Osteoblast (primary cell): ENCODE measurements at regions not wholly inside any gene's neighbourhood (a gene's known extent, or its start where the extent isn't known, plus 50 kb on each side); places are given as distances from the start of the nearest gene placed in this dataset.

ENCODE experiments used
- DNase-seq: peaks from one replicate; pipeline ENCODE4 v3.0.0; 2011; ENCODE audit warnings: low spot score, mixed read lengths; ENCODE audit not compliant: insufficient read length; ENCODE audit errors: missing footprints
- H2AFZ ChIP-seq: 2 replicates; pipeline ENCODE4 v1.6.0; 2011; ENCODE audit warnings: mild to moderate bottlenecking, low read length
- H3K27ac ChIP-seq: 2 replicates; pipeline ENCODE4 v1.5.1; 2011; ENCODE audit warnings: mild to moderate bottlenecking, low read depth, low read length, moderate library complexity
- H3K27me3 ChIP-seq: 2 replicates; pipeline ENCODE4 v1.6.0; 2012; ENCODE audit warnings: mild to moderate bottlenecking, control low read depth, inconsistent platforms, low read length, moderate library complexity; ENCODE audit not compliant: insufficient read depth
- H3K36me3 ChIP-seq: 2 replicates; pipeline ENCODE4 v1.5.1; 2011; ENCODE audit warnings: mild to moderate bottlenecking, low read length, control low read depth, moderate library complexity; ENCODE audit not compliant: insufficient read depth
- H3K4me1 ChIP-seq: 2 replicates; pipeline ENCODE4 v1.5.1; 2011; ENCODE audit warnings: mild to moderate bottlenecking, low read length, control low read depth, moderate library complexity; ENCODE audit not compliant: insufficient read depth
- H3K4me2 ChIP-seq: 2 replicates; pipeline ENCODE4 v1.6.0; 2011; ENCODE audit warnings: mild to moderate bottlenecking, low read length; ENCODE audit not compliant: insufficient read depth
- H3K4me3 ChIP-seq: fragments of 200-600 bp; sonication (generic); 3 replicates; pipeline ENCODE4 v1.5.1; 2012; ENCODE audit warnings: mild to moderate bottlenecking, low read length, inconsistent platforms; ENCODE audit not compliant: insufficient read depth
- H3K79me2 ChIP-seq: 2 replicates; pipeline ENCODE4 v1.6.0; 2012; ENCODE audit warnings: mild to moderate bottlenecking, low read length, control low read depth, inconsistent platforms; ENCODE audit not compliant: insufficient read depth
- H3K9me3 ChIP-seq: 2 replicates; pipeline ENCODE4 v1.5.1; 2011; ENCODE audit warnings: low read depth, low read length, control low read depth
- H4K20me1 ChIP-seq: 2 replicates; pipeline ENCODE4 v1.6.0; 2012; ENCODE audit warnings: mild to moderate bottlenecking, low read length, control low read depth; ENCODE audit not compliant: insufficient read depth
- TF ChIP-seq, protein P1 (sequence below): IDR thresholded peaks from 2 replicates; pipeline ENCODE4 v1.5.1; 2011; ENCODE audit warnings: mild to moderate bottlenecking, low read depth, low read length, moderate library complexity; ENCODE audit errors: extremely low read depth

DNA sequence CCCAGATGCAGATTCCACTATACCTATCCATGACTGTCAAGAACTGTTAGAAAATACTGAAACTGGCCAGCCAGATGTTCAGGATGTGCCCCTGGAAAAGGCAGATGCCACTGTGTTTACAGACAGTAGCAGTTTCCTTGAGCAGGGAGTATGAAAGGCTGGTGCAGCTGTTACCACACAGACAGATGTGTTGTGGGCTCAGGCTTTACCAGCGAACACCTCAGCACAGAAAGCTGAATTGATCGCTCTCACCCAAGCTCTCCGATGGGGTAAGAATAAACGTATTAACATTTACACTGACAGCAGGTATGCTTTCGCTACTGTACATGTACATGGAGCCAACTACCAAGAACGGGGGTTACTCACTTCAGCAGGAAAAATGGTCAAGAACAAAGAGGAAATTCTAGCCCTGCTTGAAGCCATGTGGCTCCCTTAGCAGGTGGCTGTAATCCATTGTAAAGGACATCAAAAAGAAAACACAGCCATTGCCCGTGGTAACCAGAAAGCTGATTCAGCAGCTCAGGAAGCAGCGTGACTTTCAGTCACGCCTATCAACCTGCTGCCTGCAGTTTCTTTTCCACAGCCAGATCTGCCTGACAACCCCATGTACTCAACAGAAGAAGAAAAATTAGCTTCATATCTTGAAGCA is 459.7 kb upstream of the HTR1E start:
- H3K79me2 ChIP-seq: no peaks in the 10 kb centered on the region
- H4K20me1 ChIP-seq: no peaks in the 10 kb centered on the region
- H3K9me3 ChIP-seq: peaks cover 4% of the 10 kb centered on the region
- no peak for DNase-seq
- H3K27ac ChIP-seq: no peak overlapping the region
- H3K27me3 ChIP-seq: no peaks in the 10 kb centered on the region
- TF ChIP-seq, protein P1, sequence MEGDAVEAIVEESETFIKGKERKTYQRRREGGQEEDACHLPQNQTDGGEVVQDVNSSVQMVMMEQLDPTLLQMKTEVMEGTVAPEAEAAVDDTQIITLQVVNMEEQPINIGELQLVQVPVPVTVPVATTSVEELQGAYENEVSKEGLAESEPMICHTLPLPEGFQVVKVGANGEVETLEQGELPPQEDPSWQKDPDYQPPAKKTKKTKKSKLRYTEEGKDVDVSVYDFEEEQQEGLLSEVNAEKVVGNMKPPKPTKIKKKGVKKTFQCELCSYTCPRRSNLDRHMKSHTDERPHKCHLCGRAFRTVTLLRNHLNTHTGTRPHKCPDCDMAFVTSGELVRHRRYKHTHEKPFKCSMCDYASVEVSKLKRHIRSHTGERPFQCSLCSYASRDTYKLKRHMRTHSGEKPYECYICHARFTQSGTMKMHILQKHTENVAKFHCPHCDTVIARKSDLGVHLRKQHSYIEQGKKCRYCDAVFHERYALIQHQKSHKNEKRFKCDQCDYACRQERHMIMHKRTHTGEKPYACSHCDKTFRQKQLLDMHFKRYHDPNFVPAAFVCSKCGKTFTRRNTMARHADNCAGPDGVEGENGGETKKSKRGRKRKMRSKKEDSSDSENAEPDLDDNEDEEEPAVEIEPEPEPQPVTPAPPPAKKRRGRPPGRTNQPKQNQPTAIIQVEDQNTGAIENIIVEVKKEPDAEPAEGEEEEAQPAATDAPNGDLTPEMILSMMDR: no peak
- H2AFZ ChIP-seq: no peak overlapping the region
- no peaks in the 10 kb centered on the region for H3K4me1 ChIP-seq
- H3K4me2 ChIP-seq: no peak overlapping the region
- no peaks in the 10 kb centered on the region for H3K36me3 ChIP-seq
- H3K4me3 ChIP-seq: no peak overlapping the region

DNA sequence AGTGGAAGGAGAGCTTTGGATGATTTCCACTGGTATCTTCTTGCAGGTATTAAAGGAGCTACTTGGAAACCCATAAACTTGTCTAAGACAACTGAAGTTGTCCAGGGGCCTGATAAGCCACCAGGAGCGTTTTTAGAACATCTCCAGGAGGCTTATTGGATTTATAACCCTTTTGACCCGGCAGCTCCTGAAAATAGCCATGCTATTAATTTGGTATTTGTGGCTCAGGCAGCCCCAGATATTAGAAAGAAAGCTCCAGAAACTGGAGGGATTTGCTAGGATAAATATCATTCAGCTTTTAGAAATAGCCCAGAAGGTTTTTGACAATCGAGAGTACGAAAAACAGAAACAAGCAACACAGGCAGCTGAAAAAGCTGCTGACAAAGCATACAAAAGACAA is 461.0 kb upstream of the HTR1E start:
- no peaks in the 10 kb centered on the region for H4K20me1 ChIP-seq
- TF ChIP-seq, protein P1: no peak
- H3K4me1 ChIP-seq: no peaks in the 10 kb centered on the region
- DNase-seq: no peak
- H3K4me3 ChIP-seq: no peak overlapping the region
- H3K79me2 ChIP-seq: no peaks in the 10 kb centered on the region
- peaks cover 4% of the 10 kb centered on the region for H3K9me3 ChIP-seq
- H3K36me3 ChIP-seq: no peaks in the 10 kb centered on the region
- H2AFZ ChIP-seq: no peak overlapping the region
- no peaks in the 10 kb centered on the region for H3K27me3 ChIP-seq
- H3K27ac ChIP-seq: no peak overlapping the region
- H3K4me2 ChIP-seq: no peak overlapping the region

DNA sequence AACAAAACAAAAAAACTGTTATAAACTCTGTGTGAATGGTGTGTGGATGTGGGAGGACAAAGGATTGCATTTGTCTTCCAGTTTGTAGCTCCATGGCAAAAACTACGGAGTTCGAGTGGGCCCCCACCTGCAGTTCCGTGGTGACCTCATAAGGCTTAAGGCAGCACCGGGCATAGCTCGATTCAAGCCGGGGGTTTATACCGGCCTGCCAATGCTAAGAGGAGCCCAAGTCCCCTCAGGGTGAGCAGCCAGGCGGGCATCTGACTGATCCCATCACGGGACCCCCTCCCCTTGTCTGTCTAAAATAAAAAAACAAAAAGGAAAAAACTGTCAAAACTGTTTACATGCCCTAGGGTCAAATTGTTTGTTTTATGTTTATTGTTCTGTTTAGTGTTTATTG is 463.2 kb upstream of the HTR1E start:
- Histone ChIP-seq H2AFZ (no peak overlapping the region), H3K27ac (no peak overlapping the region), H3K4me1 (no peaks in the 10 kb centered on the region), H3K36me3 (no peaks in the 10 kb centered on the region), H3K79me2 (no peaks in the 10 kb centered on the region), H3K9me3 (no peaks in the 10 kb centered on the region), H3K27me3 (no peaks in the 10 kb centered on the region), H4K20me1 (no peaks in the 10 kb centered on the region), H3K4me2 (no peak overlapping the region), H3K4me3 (no peak overlapping the region)
- TF ChIP-seq, protein P1: no peak
- DNase-seq: no peak

DNA sequence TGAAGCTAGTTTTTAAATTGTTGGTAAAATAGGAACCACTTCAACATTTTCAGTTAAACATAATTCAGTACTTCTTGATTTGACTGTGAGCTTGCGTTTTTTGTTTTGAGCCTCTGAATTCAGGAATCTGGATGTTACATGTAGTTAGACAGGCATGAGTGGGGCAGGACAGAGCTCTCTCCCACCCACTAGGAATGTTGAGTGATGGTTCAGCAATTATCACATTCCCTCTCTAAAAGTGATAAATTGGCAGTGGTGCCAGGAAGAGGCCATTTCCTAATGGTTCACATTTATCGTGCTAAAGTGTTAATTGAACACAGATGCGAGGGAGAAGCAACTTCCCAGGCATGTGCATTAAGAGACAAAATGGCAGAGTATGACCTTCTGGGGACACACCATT is 465.5 kb upstream of the HTR1E start:
- TF ChIP-seq, protein P1: no peak
- Histone ChIP-seq H3K9me3 (no peaks in the 10 kb centered on the region), H3K27me3 (no peaks in the 10 kb centered on the region), H3K79me2 (no peaks in the 10 kb centered on the region), H3K4me1 (no peaks in the 10 kb centered on the region), H4K20me1 (no peaks in the 10 kb centered on the region), H2AFZ (no peak overlapping the region), H3K4me2 (no peak overlapping the region), H3K36me3 (no peaks in the 10 kb centered on the region), H3K4me3 (no peak overlapping the region), H3K27ac (no peak overlapping the region)
- no peak for DNase-seq
